GM23338 (cell line): ENCODE measurements at regions not wholly inside any gene's neighbourhood (a gene's known extent, or its start where the extent isn't known, plus 50 kb on each side); places are given as distances from the start of the nearest gene placed in this dataset.

Experiments
- ATAC-seq: fragments of 200-7000 bp; cut with Tn5 transposase; 3 replicates; pipeline ENCODE4 v1.9.1; 2020
- DNase-seq: peaks from one replicate; pipeline ENCODE4 v3.0.0-alpha.2; 2015; ENCODE audit warnings: low spot score
- H2AFZ ChIP-seq: fragments of 200-600 bp; sonication (generic); 2 replicates; pipeline ENCODE4 v1.8.0; 2016; ENCODE audit warnings: antibody characterized with exemption, mild to moderate bottlenecking, moderate library complexity
- H3F3A ChIP-seq: fragments of 200-600 bp; sonication (generic); replicated peaks from 2 replicates; pipeline ENCODE4 v1.8.0; 2017; ENCODE audit warnings: antibody characterized with exemption, mixed run types, low read depth
- H3K27ac ChIP-seq: fragments of 200-600 bp; sonication (generic); 2 replicates; pipeline ENCODE4 v1.6.1; 2016; ENCODE audit warnings: low read depth
- H3K27me3 ChIP-seq: fragments of 200-600 bp; sonication (generic); 2 replicates; pipeline ENCODE4 v1.8.0; 2016; ENCODE audit warnings: mild to moderate bottlenecking, mixed run types, moderate library complexity; ENCODE audit not compliant: insufficient read depth
- H3K36me3 ChIP-seq: fragments of 200-600 bp; sonication (generic); 2 replicates; pipeline ENCODE4 v1.8.0; 2016; ENCODE audit warnings: mild to moderate bottlenecking; ENCODE audit not compliant: insufficient read depth
- H3K4me1 ChIP-seq: fragments of 200-600 bp; sonication (generic); 2 replicates; pipeline ENCODE4 v1.8.0; 2016; ENCODE audit warnings: mild to moderate bottlenecking, moderate library complexity; ENCODE audit not compliant: insufficient read depth
- H3K4me2 ChIP-seq: fragments of 200-600 bp; sonication (generic); 2 replicates; pipeline ENCODE4 v1.7.1; 2017; ENCODE audit warnings: mixed run types
- H3K4me3 ChIP-seq: fragments of 200-600 bp; sonication (generic); 2 replicates; pipeline ENCODE4 v1.6.1; 2016; ENCODE audit warnings: mixed run types
- H3K79me2 ChIP-seq: fragments of 200-600 bp; sonication (generic); replicated peaks from 2 replicates; pipeline ENCODE4 v1.8.0; 2017; ENCODE audit warnings: mild to moderate bottlenecking; ENCODE audit not compliant: insufficient read depth
- H3K9me2 ChIP-seq: fragments of 200-600 bp; sonication (generic); 2 replicates; pipeline ENCODE4 v1.8.0; 2017; ENCODE audit not compliant: insufficient read depth
- H4K20me1 ChIP-seq: fragments of 200-600 bp; sonication (generic); replicated peaks from 2 replicates; pipeline ENCODE4 v1.8.0; 2017; ENCODE audit warnings: mild to moderate bottlenecking; ENCODE audit not compliant: insufficient read depth
- H3K27ac Mint-ChIP-seq: 2 replicates; pipeline ENCODE4 v1.8.0; 2020; ENCODE audit warnings: inconsistent platforms, mild to moderate bottlenecking, moderate library complexity, mixed read lengths
- H3K27me3 Mint-ChIP-seq: 3 replicates; pipeline ENCODE4 v1.8.0; 2022; ENCODE audit warnings: low read depth, mild to moderate bottlenecking, moderate library complexity, mixed read lengths, inconsistent platforms; ENCODE audit not compliant: insufficient read depth, poor library complexity
- H3K36me3 Mint-ChIP-seq: 3 replicates; pipeline ENCODE4 v1.8.0; 2021; ENCODE audit warnings: low read depth, mild to moderate bottlenecking, inconsistent platforms, moderate library complexity, mixed read lengths
- H3K4me1 Mint-ChIP-seq: 3 replicates; pipeline ENCODE4 v1.8.0; 2020; ENCODE audit warnings: mild to moderate bottlenecking, inconsistent platforms, mixed read lengths
- H3K4me3 Mint-ChIP-seq: 3 replicates; pipeline ENCODE4 v1.8.0; 2021; ENCODE audit warnings: moderate library complexity, mild to moderate bottlenecking, inconsistent platforms, mixed read lengths
- H3K9me3 Mint-ChIP-seq: 3 replicates; pipeline ENCODE4 v1.8.0; 2020; ENCODE audit warnings: moderate library complexity, mild to moderate bottlenecking, inconsistent platforms, mixed read lengths
- CTCF ChIP-seq, 2 experiments: fragments of 200-600 bp in 1 of 2; sonication (generic) in 1 of 2; conservative IDR thresholded peaks; 2 replicates each; pipeline versions ENCODE4 v1.5.1 to v1.6.1; 2016 to 2017; ENCODE audit warnings: antibody characterized with exemption in 2 of 2, low read depth in 2 of 2, mild to moderate bottlenecking in 2 of 2, moderate library complexity in 1 of 2
- ETS1 ChIP-seq: IDR thresholded peaks from 2 replicates; pipeline ENCODE4 v1.6.1; 2016; ENCODE audit warnings: antibody characterized with exemption
- EZH2 ChIP-seq: fragments of 200-600 bp; sonication (generic); IDR thresholded peaks from one replicate; pipeline ENCODE4 v1.8.0; 2017; ENCODE audit warnings: antibody characterized with exemption, mild to moderate bottlenecking, low read depth; ENCODE audit not compliant: unreplicated experiment
- JUNB ChIP-seq: IDR thresholded peaks from one replicate; pipeline ENCODE4 v1.6.1; 2016; ENCODE audit warnings: antibody characterized with exemption; ENCODE audit not compliant: unreplicated experiment
- NANOG ChIP-seq: IDR thresholded peaks from 2 replicates; pipeline ENCODE4 v1.6.1; 2016; ENCODE audit warnings: antibody characterized with exemption, borderline replicate concordance
- REST ChIP-seq: IDR thresholded peaks from one replicate; pipeline ENCODE4 v1.6.1; 2018; ENCODE audit warnings: antibody characterized with exemption; ENCODE audit not compliant: unreplicated experiment
- STAT1 ChIP-seq: IDR thresholded peaks from one replicate; pipeline ENCODE4 v1.6.1; 2016; ENCODE audit warnings: antibody characterized with exemption; ENCODE audit not compliant: unreplicated experiment
- ZNF114 ChIP-seq: fragments of 250-450 bp; sonication (Bioruptor Pico); IDR thresholded peaks from 2 replicates; pipeline ENCODE4 v1.5.0; 2020; ENCODE audit warnings: mild to moderate bottlenecking, moderate library complexity

GRCh38 chr20:22501566-22502344 lies 82.6 kb downstream of the FOXA2 start:
- Histone ChIP-seq H3K36me3 (no peaks in the 10 kb centered on the region), H2AFZ (no peak overlapping the region), H3F3A (no peaks in the 10 kb centered on the region), H3K9me2 (no peaks in the 10 kb centered on the region), H3K27me3 (no peaks in the 10 kb centered on the region), H3K79me2 (no peaks in the 10 kb centered on the region), H3K27ac (no peak overlapping the region), H3K4me1 (no peaks in the 10 kb centered on the region), H3K4me3 (no peak overlapping the region), H4K20me1 (no peaks in the 10 kb centered on the region), H3K4me2 (no peak overlapping the region)
- no peak for ATAC-seq
- Mint-ChIP-seq H3K27ac (no peak overlapping the region; the same call in 1 of the 2 replicates), H3K27me3 (peaks cover 4% of the 10 kb centered on the region), H3K4me3 (no peak overlapping the region), H3K4me1 (peaks cover 4% of the 10 kb centered on the region; the same call in 1 of the 3 replicates), H3K36me3 (no peaks in the 10 kb centered on the region; the same call in 2 of the 3 replicates), H3K9me3 (no peaks in the 10 kb centered on the region)
- no peak for DNase-seq
- TF ChIP-seq REST (no peak), ZNF114 (CRISPR knock-in tag) (no peak), CTCF (conservative IDR thresholded peaks at IDR 0.05; ENCODE audit: low read depth in 2 of 2) (no peak), ETS1 (no peak), NANOG (no peak), EZH2 (no peak), STAT1 (no peak)

GRCh38 chr20:22501034-22501433 lies 83.3 kb downstream of the FOXA2 start:
- Mint-ChIP-seq H3K27ac (no peak overlapping the region), H3K36me3 (no peaks in the 10 kb centered on the region; the same call in 2 of the 3 replicates), H3K4me1 (peaks cover 4% of the 10 kb centered on the region; the same call in 1 of the 3 replicates), H3K27me3 (peaks cover 3% of the 10 kb centered on the region), H3K4me3 (no peak overlapping the region), H3K9me3 (no peaks in the 10 kb centered on the region)
- ATAC-seq = no peak
- no peak for DNase-seq
- no peak overlapping the region for H2AFZ ChIP-seq
- H3K79me2 ChIP-seq = no peaks in the 10 kb centered on the region
- H4K20me1 ChIP-seq = no peaks in the 10 kb centered on the region
- no peaks in the 10 kb centered on the region for H3K9me2 ChIP-seq
- H3K4me3 ChIP-seq = no peak overlapping the region
- no peak for TF ChIP-seq JUNB
- no peak for TF ChIP-seq CTCF (conservative IDR thresholded peaks at IDR 0.05; ENCODE audit: low read depth in 2 of 2)
- H3K36me3 ChIP-seq = no peaks in the 10 kb centered on the region
- H3F3A ChIP-seq = no peaks in the 10 kb centered on the region
- H3K4me2 ChIP-seq = no peak overlapping the region
- no peaks in the 10 kb centered on the region for H3K4me1 ChIP-seq
- H3K27ac ChIP-seq = no peak overlapping the region
- H3K27me3 ChIP-seq = no peaks in the 10 kb centered on the region
